ENCODE measurements at regions not wholly inside any gene's neighbourhood (a gene's known extent, or its start where the extent isn't known, plus 50 kb on each side); places are given as distances from the start of the nearest gene placed in this dataset.

- Histone ChIP-seq H3K9me2 (ENCODE audit: insufficient read depth, low read length) (no peaks in the 10 kb centered on the region), H3K27me3 (ENCODE audit: insufficient read depth, low read depth, low read length) (no peaks in the 10 kb centered on the region), H3K4me3 (ENCODE audit: low read length) (no peak overlapping the region), H3K9ac (ENCODE audit: low read length) (no peak overlapping the region), H3K27ac (ENCODE audit: low read length) (no peak overlapping the region), H3K4me2 (ENCODE audit: low read length) (no peak overlapping the region), H4K20me1 (ENCODE audit: insufficient read depth) (no peaks in the 10 kb centered on the region), H3K79me2 (replicated peaks; ENCODE audit: insufficient read depth, low read length) (no peaks in the 10 kb centered on the region), H3K36me3 (ENCODE audit: insufficient read depth, low read length) (no peaks in the 10 kb centered on the region), H3K9me3 (ENCODE audit: low read length) (no peaks in the 10 kb centered on the region), H3F3A (ENCODE audit: insufficient read depth, low read length, poor library complexity, severe bottlenecking) (no peaks in the 10 kb centered on the region), H2AFZ (ENCODE audit: low read depth, low read length) (no peak overlapping the region)
- no peak for TF ChIP-seq RAD21 (conservative IDR thresholded peaks at IDR 0.05)
- no peak for TF ChIP-seq TAF1 (IDR thresholded peaks at IDR 0.05; ENCODE audit: low read depth)
- TF ChIP-seq SMC3 (conservative IDR thresholded peaks at IDR 0.05; ENCODE audit: poor library complexity): no peak
- TF ChIP-seq POLR2AphosphoS5 (IDR thresholded peaks at IDR 0.05): no peak
- no peak for TF ChIP-seq REST (IDR thresholded peaks at IDR 0.05; ENCODE audit: borderline replicate concordance)
- no peak for TF ChIP-seq EP300 (conservative IDR thresholded peaks at IDR 0.05; ENCODE audit: poor library complexity, severe bottlenecking)
- TF ChIP-seq MXI1 (conservative IDR thresholded peaks at IDR 0.05; ENCODE audit: poor library complexity, severe bottlenecking): no peak
- TF ChIP-seq EZH2 (IDR thresholded peaks at IDR 0.05; ENCODE audit: borderline replicate concordance, insufficient read depth, low read length, poor library complexity, severe bottlenecking): no peak
Measured at GRCh38 chr6:14425805-14426204, 308.2 kb downstream of the CD83 start.

- Histone ChIP-seq H3K9ac (ENCODE audit: low read length) (no peak overlapping the region), H4K20me1 (ENCODE audit: insufficient read depth) (no peaks in the 10 kb centered on the region), H3K9me3 (ENCODE audit: low read length) (no peaks in the 10 kb centered on the region), H3K4me3 (ENCODE audit: low read length) (no peak overlapping the region), H3K79me2 (replicated peaks; ENCODE audit: insufficient read depth, low read length) (no peaks in the 10 kb centered on the region), H3K4me2 (ENCODE audit: low read length) (no peak overlapping the region), H2AFZ (ENCODE audit: low read depth, low read length) (no peak overlapping the region), H3K27me3 (ENCODE audit: insufficient read depth, low read depth, low read length) (no peaks in the 10 kb centered on the region), H3F3A (ENCODE audit: insufficient read depth, low read length, poor library complexity, severe bottlenecking) (no peaks in the 10 kb centered on the region), H3K9me2 (ENCODE audit: insufficient read depth, low read length) (no peaks in the 10 kb centered on the region), H3K36me3 (ENCODE audit: insufficient read depth, low read length) (no peaks in the 10 kb centered on the region), H3K27ac (ENCODE audit: low read length) (no peak overlapping the region)
- TF ChIP-seq SMC3 (conservative IDR thresholded peaks at IDR 0.05; ENCODE audit: poor library complexity) (no peak), REST (IDR thresholded peaks at IDR 0.05; ENCODE audit: borderline replicate concordance) (no peak), TAF1 (IDR thresholded peaks at IDR 0.05; ENCODE audit: low read depth) (no peak), CTCF (IDR thresholded peaks at IDR 0.05; ENCODE audit: poor library complexity, severe bottlenecking) (no peak), EP300 (conservative IDR thresholded peaks at IDR 0.05; ENCODE audit: poor library complexity, severe bottlenecking) (no peak), POLR2AphosphoS5 (IDR thresholded peaks at IDR 0.05) (no peak), RAD21 (conservative IDR thresholded peaks at IDR 0.05) (no peak), MXI1 (conservative IDR thresholded peaks at IDR 0.05; ENCODE audit: poor library complexity, severe bottlenecking) (no peak), EZH2 (IDR thresholded peaks at IDR 0.05; ENCODE audit: borderline replicate concordance, insufficient read depth, low read length, poor library complexity, severe bottlenecking) (no peak)
Measured at GRCh38 chr6:14426281-14426680, 308.7 kb downstream of the CD83 start.
